ENCODE measurements at regions not wholly inside any gene's neighbourhood (a gene's known extent, or its start where the extent isn't known, plus 50 kb on each side); places are given as distances from the start of the nearest gene placed in this dataset.

- TF ChIP-seq FOXP2 (optimal IDR thresholded peaks at IDR 0.05; ENCODE audit: borderline replicate concordance, extremely low read depth, extremely low read length, insufficient read depth) (no peak), TAF1 (IDR thresholded peaks at IDR 0.05; ENCODE audit: borderline replicate concordance, insufficient read depth, low read length) (no peak), POLR2AphosphoS5 (IDR thresholded peaks at IDR 0.05; ENCODE audit: low read depth, low read length) (no peak), SIN3A (IDR thresholded peaks at IDR 0.05; ENCODE audit: borderline replicate concordance, insufficient read depth, low read length) (no peak)
- TF ChIP-seq, protein P1, sequence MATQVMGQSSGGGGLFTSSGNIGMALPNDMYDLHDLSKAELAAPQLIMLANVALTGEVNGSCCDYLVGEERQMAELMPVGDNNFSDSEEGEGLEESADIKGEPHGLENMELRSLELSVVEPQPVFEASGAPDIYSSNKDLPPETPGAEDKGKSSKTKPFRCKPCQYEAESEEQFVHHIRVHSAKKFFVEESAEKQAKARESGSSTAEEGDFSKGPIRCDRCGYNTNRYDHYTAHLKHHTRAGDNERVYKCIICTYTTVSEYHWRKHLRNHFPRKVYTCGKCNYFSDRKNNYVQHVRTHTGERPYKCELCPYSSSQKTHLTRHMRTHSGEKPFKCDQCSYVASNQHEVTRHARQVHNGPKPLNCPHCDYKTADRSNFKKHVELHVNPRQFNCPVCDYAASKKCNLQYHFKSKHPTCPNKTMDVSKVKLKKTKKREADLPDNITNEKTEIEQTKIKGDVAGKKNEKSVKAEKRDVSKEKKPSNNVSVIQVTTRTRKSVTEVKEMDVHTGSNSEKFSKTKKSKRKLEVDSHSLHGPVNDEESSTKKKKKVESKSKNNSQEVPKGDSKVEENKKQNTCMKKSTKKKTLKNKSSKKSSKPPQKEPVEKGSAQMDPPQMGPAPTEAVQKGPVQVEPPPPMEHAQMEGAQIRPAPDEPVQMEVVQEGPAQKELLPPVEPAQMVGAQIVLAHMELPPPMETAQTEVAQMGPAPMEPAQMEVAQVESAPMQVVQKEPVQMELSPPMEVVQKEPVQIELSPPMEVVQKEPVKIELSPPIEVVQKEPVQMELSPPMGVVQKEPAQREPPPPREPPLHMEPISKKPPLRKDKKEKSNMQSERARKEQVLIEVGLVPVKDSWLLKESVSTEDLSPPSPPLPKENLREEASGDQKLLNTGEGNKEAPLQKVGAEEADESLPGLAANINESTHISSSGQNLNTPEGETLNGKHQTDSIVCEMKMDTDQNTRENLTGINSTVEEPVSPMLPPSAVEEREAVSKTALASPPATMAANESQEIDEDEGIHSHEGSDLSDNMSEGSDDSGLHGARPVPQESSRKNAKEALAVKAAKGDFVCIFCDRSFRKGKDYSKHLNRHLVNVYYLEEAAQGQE (IDR thresholded peaks at IDR 0.05; ENCODE audit: insufficient read depth in 1 of 2, low read depth in 2 of 2, low read length in 2 of 2), result no peak
Observed at GRCh38 chr13:40101708-40102359, 446.4 kb downstream of the COG6 start.

- no peak for TF ChIP-seq POLR2AphosphoS5 (IDR thresholded peaks at IDR 0.05; ENCODE audit: low read depth, low read length)
- no peak for TF ChIP-seq SIN3A (IDR thresholded peaks at IDR 0.05; ENCODE audit: borderline replicate concordance, insufficient read depth, low read length)
- TF ChIP-seq TAF1 (IDR thresholded peaks at IDR 0.05; ENCODE audit: borderline replicate concordance, insufficient read depth, low read length), result no peak
- TF ChIP-seq FOXP2 (optimal IDR thresholded peaks at IDR 0.05; ENCODE audit: borderline replicate concordance, extremely low read depth, extremely low read length, insufficient read depth), result no peak
- TF ChIP-seq, protein P1 (IDR thresholded peaks at IDR 0.05; ENCODE audit: insufficient read depth in 1 of 2, low read depth in 2 of 2, low read length in 2 of 2), result no peak
Observed at GRCh38 chr13:40102360-40102727, 446.9 kb downstream of the COG6 start.

DNA sequence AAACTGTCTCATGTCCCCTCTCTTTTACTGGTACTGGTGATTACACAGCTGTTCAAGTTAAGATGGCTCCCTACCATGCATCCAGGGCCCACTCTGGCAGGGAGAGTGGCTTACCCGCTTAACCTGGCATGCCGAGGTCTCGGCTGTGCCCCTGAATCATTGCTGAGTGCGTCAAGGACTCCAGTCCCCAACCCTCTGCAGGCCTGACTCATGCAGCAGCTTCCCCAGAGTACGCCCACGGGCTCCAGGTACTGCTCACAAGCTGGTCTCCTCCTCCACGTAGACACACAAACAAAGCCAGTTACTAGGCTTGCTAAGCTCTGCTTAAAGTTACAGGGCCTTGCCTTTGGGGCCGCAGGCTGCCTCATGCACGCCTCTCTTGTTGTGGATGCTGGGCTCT, 447.4 kb downstream of the COG6 start:
- TF ChIP-seq FOXP2 (optimal IDR thresholded peaks at IDR 0.05; ENCODE audit: borderline replicate concordance, extremely low read depth, extremely low read length, insufficient read depth) (no peak), SIN3A (IDR thresholded peaks at IDR 0.05; ENCODE audit: borderline replicate concordance, insufficient read depth, low read length) (no peak)

- TF ChIP-seq TAF1 (IDR thresholded peaks at IDR 0.05; ENCODE audit: borderline replicate concordance, insufficient read depth, low read length) (no peak), POLR2AphosphoS5 (IDR thresholded peaks at IDR 0.05; ENCODE audit: low read depth, low read length) (no peak), FOXP2 (optimal IDR thresholded peaks at IDR 0.05; ENCODE audit: borderline replicate concordance, extremely low read depth, extremely low read length, insufficient read depth) (no peak), SIN3A (IDR thresholded peaks at IDR 0.05; ENCODE audit: borderline replicate concordance, insufficient read depth, low read length) (no peak)
- TF ChIP-seq, protein P1 (IDR thresholded peaks at IDR 0.05; ENCODE audit: insufficient read depth in 1 of 2, low read depth in 2 of 2, low read length in 2 of 2), result no peak
Observed at GRCh38 chr13:40103864-40104263, 448.4 kb downstream of the COG6 start.

GRCh38 chr13:40105231-40105630, 449.8 kb downstream of the COG6 start:
- TF ChIP-seq FOXP2 (optimal IDR thresholded peaks at IDR 0.05; ENCODE audit: borderline replicate concordance, extremely low read depth, extremely low read length, insufficient read depth) (no peak), SIN3A (IDR thresholded peaks at IDR 0.05; ENCODE audit: borderline replicate concordance, insufficient read depth, low read length) (no peak), POLR2AphosphoS5 (IDR thresholded peaks at IDR 0.05; ENCODE audit: low read depth, low read length) (no peak), TAF1 (IDR thresholded peaks at IDR 0.05; ENCODE audit: borderline replicate concordance, insufficient read depth, low read length) (no peak)
- TF ChIP-seq, protein P1 (IDR thresholded peaks at IDR 0.05; ENCODE audit: insufficient read depth in 1 of 2, low read depth in 2 of 2, low read length in 2 of 2), result no peak

All from PFSK-1 (cell line).